PC-3 (cell line): ENCODE measurements at regions not wholly inside any gene's neighbourhood (a gene's known extent, or its start where the extent isn't known, plus 50 kb on each side); places are given as distances from the start of the nearest gene placed in this dataset.

Experiments used
- CTCF ChIP-seq: fragments of 300-600 bp; sonication (generic); conservative IDR thresholded peaks from 2 replicates; pipeline ENCODE4 v1.5.1; 2017; ENCODE audit warnings: antibody characterized with exemption, low read depth, mild to moderate bottlenecking, low read length
- EZH2 ChIP-seq: fragments of 300-600 bp; sonication (generic); IDR thresholded peaks from one replicate; pipeline ENCODE4 v1.6.1; 2017; ENCODE audit warnings: antibody characterized with exemption, mild to moderate bottlenecking, low read length; ENCODE audit not compliant: unreplicated experiment

GRCh38 chr2:41886757-41887156 is 161.1 kb upstream of the PKDCC start:
- TF ChIP-seq CTCF: no peak
- TF ChIP-seq EZH2: no peak
